ENCODE measurements at regions not wholly inside any gene's neighbourhood (a gene's known extent, or its start where the extent isn't known, plus 50 kb on each side); places are given as distances from the start of the nearest gene placed in this dataset.

DNA sequence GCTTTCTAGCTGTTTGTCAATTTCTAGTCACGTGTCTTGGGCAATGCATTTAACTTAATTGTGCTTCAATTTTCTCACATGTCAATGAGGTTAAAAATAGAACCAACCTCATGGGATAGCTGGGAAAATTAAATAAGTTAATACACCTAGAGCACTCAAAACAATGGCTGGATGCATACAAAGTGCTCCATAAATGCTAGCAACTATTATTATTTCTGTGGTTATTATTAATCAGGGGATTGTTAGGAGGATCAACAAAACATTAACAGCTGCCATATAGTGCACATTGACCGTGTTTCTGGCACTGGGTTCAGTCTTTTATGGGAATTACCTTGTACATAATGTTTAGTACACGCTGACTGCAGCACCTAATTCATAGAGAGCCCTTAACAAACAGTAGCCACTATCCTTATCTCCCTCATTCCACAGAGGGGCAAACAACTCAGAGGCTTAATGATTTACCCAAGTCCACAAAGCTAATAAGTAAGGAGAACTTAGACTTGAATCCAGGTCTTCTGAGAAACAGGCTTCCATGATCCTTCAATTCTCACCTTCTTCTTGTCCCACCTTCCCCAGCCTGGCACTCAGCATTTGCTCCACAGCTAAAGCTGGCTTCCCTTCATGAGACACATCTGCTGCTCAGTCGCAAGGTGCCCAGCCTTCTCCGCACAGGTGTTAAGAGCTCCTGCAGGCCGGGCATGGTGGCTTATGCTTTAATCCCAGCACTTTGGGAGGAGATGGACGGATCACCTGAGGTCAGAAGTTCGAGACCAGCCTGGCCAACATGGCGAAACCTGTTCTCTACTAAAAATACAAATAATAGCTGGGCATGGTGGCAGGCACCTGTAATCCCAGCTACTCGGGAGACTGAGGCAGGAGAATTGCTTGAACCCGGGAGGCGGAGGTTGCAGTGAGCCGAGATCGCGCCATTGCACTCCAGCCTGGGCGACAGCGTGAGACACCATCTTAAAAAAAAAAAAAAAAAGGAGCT lies 137.4 kb upstream of the ABCA1 start:
- TF ChIP-seq, protein P1, sequence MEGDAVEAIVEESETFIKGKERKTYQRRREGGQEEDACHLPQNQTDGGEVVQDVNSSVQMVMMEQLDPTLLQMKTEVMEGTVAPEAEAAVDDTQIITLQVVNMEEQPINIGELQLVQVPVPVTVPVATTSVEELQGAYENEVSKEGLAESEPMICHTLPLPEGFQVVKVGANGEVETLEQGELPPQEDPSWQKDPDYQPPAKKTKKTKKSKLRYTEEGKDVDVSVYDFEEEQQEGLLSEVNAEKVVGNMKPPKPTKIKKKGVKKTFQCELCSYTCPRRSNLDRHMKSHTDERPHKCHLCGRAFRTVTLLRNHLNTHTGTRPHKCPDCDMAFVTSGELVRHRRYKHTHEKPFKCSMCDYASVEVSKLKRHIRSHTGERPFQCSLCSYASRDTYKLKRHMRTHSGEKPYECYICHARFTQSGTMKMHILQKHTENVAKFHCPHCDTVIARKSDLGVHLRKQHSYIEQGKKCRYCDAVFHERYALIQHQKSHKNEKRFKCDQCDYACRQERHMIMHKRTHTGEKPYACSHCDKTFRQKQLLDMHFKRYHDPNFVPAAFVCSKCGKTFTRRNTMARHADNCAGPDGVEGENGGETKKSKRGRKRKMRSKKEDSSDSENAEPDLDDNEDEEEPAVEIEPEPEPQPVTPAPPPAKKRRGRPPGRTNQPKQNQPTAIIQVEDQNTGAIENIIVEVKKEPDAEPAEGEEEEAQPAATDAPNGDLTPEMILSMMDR (IDR thresholded peaks at IDR 0.05) = no peak
- no peak for TF ChIP-seq POLR2A (IDR thresholded peaks at IDR 0.05)

All from body of pancreas (tissue), 4 donors.